HL-60 (cell line): ENCODE measurements at regions not wholly inside any gene's neighbourhood (a gene's known extent, or its start where the extent isn't known, plus 50 kb on each side); places are given as distances from the start of the nearest gene placed in this dataset.

Experiments
- DNase-seq, 2 experiments: peaks; one replicate each; pipeline ENCODE4 v3.0.0-alpha.2; 2010 to 2020; ENCODE audit warnings: low read depth in 1 of 2, low spot score in 1 of 2
- H3K27ac ChIP-seq: fragments of 250-450 bp; sonication (Bioruptor Pico); replicated peaks from 2 replicates; pipeline ENCODE4 v1.5.1; 2020; ENCODE audit warnings: mild to moderate bottlenecking, moderate library complexity
- H3K27me3 ChIP-seq: fragments of 250-450 bp; sonication (Bioruptor Pico); 2 replicates; pipeline ENCODE4 v1.5.1; 2021; ENCODE audit warnings: mild to moderate bottlenecking, moderate library complexity; ENCODE audit not compliant: insufficient read depth, poor library complexity, severe bottlenecking
- H3K4me3 ChIP-seq: replicated peaks from 2 replicates; pipeline ENCODE4 v1.5.1; 2011; ENCODE audit warnings: mild to moderate bottlenecking, control low read depth, low read length; ENCODE audit not compliant: insufficient read depth
- GABPA ChIP-seq: IDR thresholded peaks from 2 replicates; pipeline ENCODE4 v1.6.1; 2012; ENCODE audit warnings: low read depth
- POLR2AphosphoS5 ChIP-seq: IDR thresholded peaks from 2 replicates; pipeline ENCODE4 v1.6.1; 2012; ENCODE audit warnings: low read depth
- REST ChIP-seq: IDR thresholded peaks from 2 replicates; pipeline ENCODE4 v1.6.1; 2012; ENCODE audit warnings: low read depth; ENCODE audit not compliant: insufficient replicate concordance
- SPI1 ChIP-seq: IDR thresholded peaks from 2 replicates; pipeline ENCODE4 v1.6.1; 2012; ENCODE audit warnings: low read depth, mild to moderate bottlenecking, borderline replicate concordance
- TF ChIP-seq, protein P1 (sequence below): IDR thresholded peaks from one replicate; pipeline ENCODE4 v1.5.1; 2011; ENCODE audit warnings: low read length, control low read depth, inconsistent platforms; ENCODE audit not compliant: insufficient read depth

DNA sequence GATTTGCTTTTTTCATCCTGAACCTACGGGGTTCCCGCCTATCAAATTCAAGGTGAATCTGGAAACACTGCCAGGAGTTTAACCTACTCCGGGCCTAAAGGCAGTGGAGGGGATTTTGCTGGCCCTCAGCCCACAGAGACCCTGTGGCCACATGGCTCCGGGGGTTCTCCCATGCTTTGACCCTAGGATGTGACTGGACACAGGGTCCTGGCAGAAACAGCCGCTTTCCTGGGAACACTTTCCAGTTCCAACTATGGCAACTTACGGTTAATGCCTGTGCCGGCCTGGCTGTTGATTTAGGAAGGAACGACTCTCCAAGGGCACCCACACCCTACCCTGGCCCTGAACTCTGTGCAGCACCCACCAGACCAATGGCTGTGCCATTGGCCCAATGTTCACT, 141.7 kb upstream of the RPS6KA2 start:
- no peak for TF ChIP-seq GABPA
- Histone ChIP-seq H3K4me3 (no peak overlapping the region), H3K27ac (no peak overlapping the region), H3K27me3 (no peaks in the 10 kb centered on the region)
- DNase-seq, result no peak

- no peaks in the 10 kb centered on the region for H3K27me3 ChIP-seq
- TF ChIP-seq POLR2AphosphoS5 (no peak), GABPA (no peak), SPI1 (no peak), REST (no peak)
- TF ChIP-seq, protein P1, sequence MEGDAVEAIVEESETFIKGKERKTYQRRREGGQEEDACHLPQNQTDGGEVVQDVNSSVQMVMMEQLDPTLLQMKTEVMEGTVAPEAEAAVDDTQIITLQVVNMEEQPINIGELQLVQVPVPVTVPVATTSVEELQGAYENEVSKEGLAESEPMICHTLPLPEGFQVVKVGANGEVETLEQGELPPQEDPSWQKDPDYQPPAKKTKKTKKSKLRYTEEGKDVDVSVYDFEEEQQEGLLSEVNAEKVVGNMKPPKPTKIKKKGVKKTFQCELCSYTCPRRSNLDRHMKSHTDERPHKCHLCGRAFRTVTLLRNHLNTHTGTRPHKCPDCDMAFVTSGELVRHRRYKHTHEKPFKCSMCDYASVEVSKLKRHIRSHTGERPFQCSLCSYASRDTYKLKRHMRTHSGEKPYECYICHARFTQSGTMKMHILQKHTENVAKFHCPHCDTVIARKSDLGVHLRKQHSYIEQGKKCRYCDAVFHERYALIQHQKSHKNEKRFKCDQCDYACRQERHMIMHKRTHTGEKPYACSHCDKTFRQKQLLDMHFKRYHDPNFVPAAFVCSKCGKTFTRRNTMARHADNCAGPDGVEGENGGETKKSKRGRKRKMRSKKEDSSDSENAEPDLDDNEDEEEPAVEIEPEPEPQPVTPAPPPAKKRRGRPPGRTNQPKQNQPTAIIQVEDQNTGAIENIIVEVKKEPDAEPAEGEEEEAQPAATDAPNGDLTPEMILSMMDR, result no peak
- H3K4me3 ChIP-seq, result no peak overlapping the region
- DNase-seq, result no peak
- no peak overlapping the region for H3K27ac ChIP-seq
Measured at GRCh38 chr6:166767230-166767629, 140.2 kb upstream of the RPS6KA2 start.

- DNase-seq, result no peak
- no peak overlapping the region for H3K4me3 ChIP-seq
- H3K27me3 ChIP-seq, result no peaks in the 10 kb centered on the region
- no peak overlapping the region for H3K27ac ChIP-seq
- no peak for TF ChIP-seq GABPA
- TF ChIP-seq, protein P1, result no peak
- TF ChIP-seq POLR2AphosphoS5, result no peak
- TF ChIP-seq SPI1, result no peak
- TF ChIP-seq REST, result no peak
Measured at GRCh38 chr6:166766769-166767168, 139.7 kb upstream of the RPS6KA2 start.

DNA sequence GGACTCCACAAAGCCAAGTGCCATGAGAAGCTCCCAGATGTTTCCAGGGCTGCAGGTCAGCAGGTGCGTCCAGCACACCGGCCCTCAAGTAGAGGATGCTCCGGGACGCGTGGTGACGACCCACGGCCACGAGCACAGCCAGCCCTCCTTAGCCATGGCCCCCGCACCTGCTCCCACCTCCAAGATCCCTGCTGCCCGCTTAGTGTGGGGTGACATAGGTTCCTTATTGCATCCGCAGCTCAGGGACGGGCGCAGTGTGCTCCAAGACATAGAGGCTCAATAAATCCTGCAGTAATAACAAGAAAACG, 138.1 kb upstream of the RPS6KA2 start:
- Histone ChIP-seq H3K27me3 (no peaks in the 10 kb centered on the region), H3K27ac (no peak overlapping the region), H3K4me3 (no peak overlapping the region)
- TF ChIP-seq, protein P1, result no peak
- no peak for TF ChIP-seq POLR2AphosphoS5
- TF ChIP-seq REST, result no peak
- TF ChIP-seq SPI1, result no peak
- no peak for TF ChIP-seq GABPA
- DNase-seq, result no peak
